Activated T-cell treated with anti-CD3 and anti-CD28 coated beads, Interleukin-2, amount 50 U/mL, for 24 hours (primary cell): ENCODE measurements at regions not wholly inside any gene's neighbourhood (a gene's known extent, or its start where the extent isn't known, plus 50 kb on each side); places are given as distances from the start of the nearest gene placed in this dataset.
"Not testable (repeated sequence)": the region's sequence is repeated elsewhere in the genome, so short reads cannot be mapped to it uniquely, and the experiment has no call there.

Experiments used
- DNase-seq: peaks from one replicate; pipeline ENCODE4 v3.0.0-alpha.2; 2020
- H3K27ac Mint-ChIP-seq: 2 replicates; pipeline ENCODE4 v1.8.0; 2020; ENCODE audit warnings: mild to moderate bottlenecking, mixed read lengths
- H3K27me3 Mint-ChIP-seq: 2 replicates; pipeline ENCODE4 v1.8.0; 2020; ENCODE audit warnings: mixed read lengths
- H3K36me3 Mint-ChIP-seq: 2 replicates; pipeline ENCODE4 v1.8.0; 2020; ENCODE audit warnings: low read depth, mixed read lengths
- H3K4me1 Mint-ChIP-seq: 2 replicates; pipeline ENCODE4 v1.8.0; 2020; ENCODE audit warnings: low read depth, mixed read lengths
- H3K4me3 Mint-ChIP-seq: 2 replicates; pipeline ENCODE4 v1.8.0; 2020; ENCODE audit warnings: mild to moderate bottlenecking, moderate library complexity, mixed read lengths
- H3K9me3 Mint-ChIP-seq: 2 replicates; pipeline ENCODE4 v1.8.0; 2020; ENCODE audit warnings: mixed read lengths

GRCh38 chr3:157858821-157859220, 247.4 kb downstream of the SHOX2 start:
- H3K27me3 Mint-ChIP-seq, result no peaks in the 10 kb centered on the region
- H3K4me1 Mint-ChIP-seq, result no peaks in the 10 kb centered on the region
- no peak overlapping the region for H3K4me3 Mint-ChIP-seq
- H3K9me3 Mint-ChIP-seq, result no peaks in the 10 kb centered on the region
- no peak overlapping the region for H3K27ac Mint-ChIP-seq
- DNase-seq, result no peak
- H3K36me3 Mint-ChIP-seq, result no peaks in the 10 kb centered on the region

GRCh38 chr3:157857440-157857839, 248.8 kb downstream of the SHOX2 start:
- DNase-seq, result no peak
- Mint-ChIP-seq H3K4me1 (no peaks in the 10 kb centered on the region), H3K36me3 (no peaks in the 10 kb centered on the region), H3K4me3 (no peak overlapping the region), H3K9me3 (no peaks in the 10 kb centered on the region), H3K27me3 (no peaks in the 10 kb centered on the region), H3K27ac (no peak overlapping the region)

GRCh38 chr3:157856078-157856939, 249.9 kb downstream of the SHOX2 start:
- Mint-ChIP-seq H3K4me1 (no peaks in the 10 kb centered on the region), H3K27ac (no peak overlapping the region), H3K9me3 (no peaks in the 10 kb centered on the region), H3K36me3 (no peaks in the 10 kb centered on the region), H3K27me3 (no peaks in the 10 kb centered on the region), H3K4me3 (no peak overlapping the region)
- DNase-seq, result no peak

- H3K27ac Mint-ChIP-seq, H3K27me3 Mint-ChIP-seq, H3K36me3 Mint-ChIP-seq, H3K4me1 Mint-ChIP-seq, H3K4me3 Mint-ChIP-seq, DNase-seq, H3K9me3 Mint-ChIP-seq: not testable (repeated sequence)
These were observed 260.4 kb downstream of the SHOX2 start for GRCh38 chr3:157845839-157846238.

- DNase-seq, result no peak
These were observed 261.2 kb downstream of the SHOX2 start for GRCh38 chr3:157844800-157845565.

GRCh38 chr3:157844216-157844615, 262.0 kb downstream of the SHOX2 start:
- DNase-seq, result no peak
- H3K9me3 Mint-ChIP-seq, result no peaks in the 10 kb centered on the region
- no peaks in the 10 kb centered on the region for H3K36me3 Mint-ChIP-seq
- no peaks in the 10 kb centered on the region for H3K4me1 Mint-ChIP-seq
- H3K27me3 Mint-ChIP-seq, result no peaks in the 10 kb centered on the region
- H3K27ac Mint-ChIP-seq, result no peak overlapping the region
- H3K4me3 Mint-ChIP-seq, result no peak overlapping the region

More at GRCh38 chr3:157844800-157845565, 261.2 kb downstream of the SHOX2 start:
- H3K27me3 Mint-ChIP-seq, result no peaks in the 10 kb centered on the region
- H3K4me1 Mint-ChIP-seq, result no peaks in the 10 kb centered on the region
- no peaks in the 10 kb centered on the region for H3K36me3 Mint-ChIP-seq
- H3K27ac Mint-ChIP-seq, result no peak overlapping the region
- no peaks in the 10 kb centered on the region for H3K9me3 Mint-ChIP-seq
- H3K4me3 Mint-ChIP-seq, result no peak overlapping the region

- Mint-ChIP-seq H3K4me3 (no peak overlapping the region), H3K27ac (no peak overlapping the region), H3K4me1 (no peaks in the 10 kb centered on the region), H3K27me3 (no peaks in the 10 kb centered on the region), H3K9me3 (no peaks in the 10 kb centered on the region), H3K36me3 (no peaks in the 10 kb centered on the region)
- DNase-seq, result no peak
These were observed 265.2 kb downstream of the SHOX2 start for GRCh38 chr3:157841029-157841428.

- no peaks in the 10 kb centered on the region for H3K9me3 Mint-ChIP-seq
- no peaks in the 10 kb centered on the region for H3K27me3 Mint-ChIP-seq
- H3K36me3 Mint-ChIP-seq, result no peaks in the 10 kb centered on the region
- H3K4me1 Mint-ChIP-seq, result no peaks in the 10 kb centered on the region
- DNase-seq, result no peak
- no peak overlapping the region for H3K27ac Mint-ChIP-seq
- H3K4me3 Mint-ChIP-seq, result no peak overlapping the region
These were observed 265.7 kb downstream of the SHOX2 start for GRCh38 chr3:157840564-157840963.

- DNase-seq, result no peak
- no peaks in the 10 kb centered on the region for H3K9me3 Mint-ChIP-seq
- no peaks in the 10 kb centered on the region for H3K27me3 Mint-ChIP-seq
- H3K36me3 Mint-ChIP-seq, result no peaks in the 10 kb centered on the region
- no peaks in the 10 kb centered on the region for H3K4me1 Mint-ChIP-seq
- H3K27ac Mint-ChIP-seq, result no peak overlapping the region
- no peak overlapping the region for H3K4me3 Mint-ChIP-seq
These were observed 267.8 kb downstream of the SHOX2 start for GRCh38 chr3:157838457-157838856.

- Mint-ChIP-seq H3K4me1 (no peaks in the 10 kb centered on the region), H3K27ac (no peak overlapping the region), H3K9me3 (no peaks in the 10 kb centered on the region), H3K4me3 (no peak overlapping the region), H3K36me3 (no peaks in the 10 kb centered on the region), H3K27me3 (no peaks in the 10 kb centered on the region)
- no peak for DNase-seq
These were observed 268.9 kb downstream of the SHOX2 start for GRCh38 chr3:157837336-157837735.

GRCh38 chr3:157836022-157836421, 270.2 kb downstream of the SHOX2 start:
- Mint-ChIP-seq H3K36me3 (no peaks in the 10 kb centered on the region), H3K27ac (no peak overlapping the region), H3K9me3 (no peaks in the 10 kb centered on the region), H3K4me3 (no peak overlapping the region), H3K4me1 (no peaks in the 10 kb centered on the region), H3K27me3 (no peaks in the 10 kb centered on the region)
- DNase-seq, result no peak

- H3K36me3 Mint-ChIP-seq, result no peaks in the 10 kb centered on the region
- no peak for DNase-seq
- H3K27ac Mint-ChIP-seq, result no peak overlapping the region
- no peaks in the 10 kb centered on the region for H3K4me1 Mint-ChIP-seq
- H3K27me3 Mint-ChIP-seq, result no peaks in the 10 kb centered on the region
- no peak overlapping the region for H3K4me3 Mint-ChIP-seq
- peaks cover 6% of the 10 kb centered on the region for H3K9me3 Mint-ChIP-seq
These were observed 273.6 kb downstream of the SHOX2 start for GRCh38 chr3:157832588-157832987.

- no peaks in the 10 kb centered on the region for H3K27me3 Mint-ChIP-seq
- H3K36me3 Mint-ChIP-seq, result no peaks in the 10 kb centered on the region
- H3K9me3 Mint-ChIP-seq, result peaks cover 9% of the 10 kb centered on the region
- no peak overlapping the region for H3K27ac Mint-ChIP-seq
- no peaks in the 10 kb centered on the region for H3K4me1 Mint-ChIP-seq
- no peak overlapping the region for H3K4me3 Mint-ChIP-seq
- no peak for DNase-seq
These were observed 275.5 kb downstream of the SHOX2 start for GRCh38 chr3:157830556-157831236.

- Mint-ChIP-seq H3K27me3 (no peaks in the 10 kb centered on the region), H3K9me3 (peaks cover 9% of the 10 kb centered on the region), H3K27ac (no peak overlapping the region), H3K36me3 (no peaks in the 10 kb centered on the region), H3K4me1 (no peaks in the 10 kb centered on the region), H3K4me3 (no peak overlapping the region)
- DNase-seq, result no peak
These were observed 276.4 kb downstream of the SHOX2 start for GRCh38 chr3:157829786-157830185.

GRCh38 chr3:157824281-157824680, 281.9 kb downstream of the SHOX2 start:
- DNase-seq, result no peak
- H3K27ac Mint-ChIP-seq, result no peak overlapping the region
- H3K4me1 Mint-ChIP-seq, result no peaks in the 10 kb centered on the region
- no peaks in the 10 kb centered on the region for H3K36me3 Mint-ChIP-seq
- peaks cover 5% of the 10 kb centered on the region for H3K9me3 Mint-ChIP-seq
- H3K4me3 Mint-ChIP-seq, result no peak overlapping the region
- no peaks in the 10 kb centered on the region for H3K27me3 Mint-ChIP-seq
